H7 (cell line): ENCODE measurements at regions not wholly inside any gene's neighbourhood (a gene's known extent, or its start where the extent isn't known, plus 50 kb on each side); places are given as distances from the start of the nearest gene placed in this dataset.

Experiments
- DNase-seq: peaks from one replicate; pipeline ENCODE4 v3.0.0; 2012
- H3K27me3 ChIP-seq: 2 replicates; pipeline ENCODE4 v1.6.0; 2011; ENCODE audit warnings: mild to moderate bottlenecking, low read length; ENCODE audit not compliant: control insufficient read depth, insufficient read depth
- H3K36me3 ChIP-seq: replicated peaks from 2 replicates; pipeline ENCODE4 v1.5.1; 2011; ENCODE audit warnings: low read length; ENCODE audit not compliant: control insufficient read depth, insufficient read depth
- H3K4me3 ChIP-seq: 2 replicates; pipeline ENCODE4 v1.5.1; 2011; ENCODE audit warnings: low read depth, mild to moderate bottlenecking, control low read depth, low read length, moderate library complexity; ENCODE audit not compliant: insufficient read depth

DNA sequence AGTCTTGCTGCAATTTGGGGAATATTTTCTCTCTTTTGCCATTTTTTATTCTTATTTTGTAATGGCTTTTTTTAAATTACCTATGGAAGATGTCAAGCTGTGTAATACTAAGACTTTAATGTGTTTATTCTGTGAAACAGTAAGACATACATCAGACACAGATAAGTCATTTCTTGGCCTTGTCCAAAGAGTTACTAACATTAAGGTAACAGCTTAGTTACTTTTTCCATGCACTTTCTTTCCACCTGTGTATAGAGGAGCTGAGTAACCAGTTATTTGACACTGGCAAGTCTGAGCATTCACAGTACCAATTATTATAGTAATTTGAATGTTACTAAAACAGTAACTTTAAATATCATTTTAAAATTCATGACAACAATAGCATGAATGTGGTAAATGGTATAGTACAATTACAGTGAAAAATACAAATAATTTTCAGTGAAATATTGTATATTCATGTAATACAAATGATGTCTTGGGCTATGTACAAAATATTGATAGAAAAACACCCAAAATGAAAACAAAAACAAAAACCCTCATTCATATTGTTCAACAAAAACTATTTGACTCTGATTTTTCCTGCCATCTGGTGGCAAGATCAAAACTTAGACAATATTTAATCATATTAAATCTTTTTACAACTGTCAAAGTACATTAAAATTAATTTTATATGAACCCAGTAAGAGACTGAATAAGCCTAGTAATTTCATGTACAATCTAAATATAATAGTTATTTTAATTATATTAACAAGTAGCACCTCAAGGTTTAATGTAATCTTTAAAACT lies 259.8 kb upstream of the SEMA3A start:
- H3K27me3 ChIP-seq = no peaks in the 10 kb centered on the region

DNA sequence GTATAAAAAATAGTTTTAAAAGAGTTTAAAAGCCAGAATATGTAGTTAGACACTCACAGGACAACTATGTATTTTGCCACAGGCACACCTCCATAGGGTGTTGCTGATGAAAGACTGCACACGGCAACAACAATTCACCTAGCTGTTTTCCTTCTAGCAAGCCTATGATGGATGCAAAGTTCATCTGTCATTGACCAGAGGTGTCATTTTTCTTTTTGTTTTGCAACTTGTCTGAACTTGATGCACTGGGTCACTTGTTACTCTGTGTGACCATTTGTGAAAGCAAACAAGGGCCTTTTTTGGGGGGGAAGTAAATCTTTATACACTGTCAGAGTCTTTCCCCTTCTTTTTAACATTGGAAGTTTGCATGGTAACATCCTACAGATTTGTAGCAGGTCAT lies 258.0 kb upstream of the SEMA3A start:
- no peaks in the 10 kb centered on the region for H3K36me3 ChIP-seq
- H3K4me3 ChIP-seq = no peak overlapping the region
- no peaks in the 10 kb centered on the region for H3K27me3 ChIP-seq
- no peak for DNase-seq

More for the DNA sequence above, 259.8 kb upstream of the SEMA3A start:
- no peak overlapping the region for H3K4me3 ChIP-seq
- DNase-seq = no peak
- no peaks in the 10 kb centered on the region for H3K36me3 ChIP-seq

DNA sequence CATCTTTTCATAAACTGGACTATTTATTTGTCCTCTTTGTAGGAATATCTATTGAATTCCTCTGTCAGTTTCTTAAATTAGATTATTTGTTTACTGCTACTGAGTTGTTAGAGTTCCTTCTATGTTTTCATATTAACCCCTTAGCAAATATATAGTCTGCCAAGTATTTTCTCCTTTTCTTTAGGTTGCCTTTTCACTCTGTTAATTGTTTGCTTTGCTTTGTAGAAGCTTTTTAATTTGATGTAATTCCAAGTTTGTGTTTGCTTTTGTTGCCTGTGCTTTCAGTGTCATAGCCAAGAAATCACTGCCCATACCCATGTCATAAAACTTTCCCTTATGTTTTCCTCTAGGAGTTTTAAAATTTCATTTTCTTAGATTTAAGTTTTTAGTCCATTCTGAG lies 256.2 kb upstream of the SEMA3A start:
- no peak overlapping the region for H3K4me3 ChIP-seq
- no peaks in the 10 kb centered on the region for H3K36me3 ChIP-seq
- no peak for DNase-seq
- H3K27me3 ChIP-seq = no peaks in the 10 kb centered on the region

DNA sequence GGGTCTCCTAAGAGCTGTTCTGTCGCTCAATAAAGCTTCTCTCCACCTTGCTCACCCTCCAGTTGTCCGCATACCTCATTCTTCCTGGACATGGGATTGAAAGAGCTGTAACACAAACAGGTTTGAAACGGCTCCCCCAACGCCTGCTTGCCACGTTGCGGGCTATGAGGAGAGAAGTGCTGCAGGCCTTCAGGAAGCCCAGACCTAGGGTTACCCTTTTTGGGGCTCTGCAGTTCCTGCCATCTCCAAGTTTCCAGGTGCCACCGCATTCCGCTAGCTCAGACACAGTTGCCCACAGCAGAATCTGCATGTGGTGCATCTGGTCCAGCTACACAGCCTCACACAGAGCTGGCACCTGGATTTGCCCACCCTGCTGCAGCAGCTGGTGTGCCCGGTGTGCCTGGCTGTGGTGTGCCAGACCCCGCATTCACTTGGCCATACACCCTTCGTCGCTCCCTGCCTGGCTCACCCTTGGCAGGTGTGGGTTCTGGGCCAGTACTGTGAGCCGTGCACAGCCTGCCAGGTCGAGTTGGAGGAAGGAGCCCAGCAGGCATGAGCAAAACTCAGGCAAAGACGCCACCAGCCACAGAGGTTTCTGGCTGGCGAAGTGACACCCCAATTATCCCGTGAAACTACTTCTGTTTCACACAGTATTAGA lies 253.2 kb upstream of the SEMA3A start:
- DNase-seq = no peak
- H3K27me3 ChIP-seq = no peaks in the 10 kb centered on the region
- no peaks in the 10 kb centered on the region for H3K36me3 ChIP-seq
- H3K4me3 ChIP-seq = no peak overlapping the region

DNA sequence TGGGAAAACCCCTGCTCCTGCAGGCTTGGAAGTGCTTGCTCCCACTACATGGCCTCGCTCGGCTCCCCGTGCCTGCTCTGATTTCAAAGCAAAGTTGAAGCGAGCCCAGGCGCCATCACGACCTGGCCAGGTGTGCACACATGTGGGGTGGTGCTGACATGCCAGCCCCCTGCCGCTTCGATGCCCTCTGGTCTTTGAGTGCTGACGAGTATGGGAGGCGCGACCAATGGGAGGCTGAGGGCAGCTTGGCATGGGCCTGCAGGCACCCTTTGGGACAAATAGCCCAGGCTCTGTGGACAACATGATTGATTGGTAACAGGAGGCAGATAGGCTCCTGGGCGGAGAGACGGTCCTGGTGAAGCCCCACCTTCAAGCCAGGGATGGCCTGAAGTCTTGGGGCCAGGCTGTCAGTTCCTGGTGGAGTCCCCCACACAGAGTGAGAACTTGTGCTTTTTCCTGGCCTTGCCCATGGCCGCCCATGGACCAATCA lies 252.4 kb upstream of the SEMA3A start:
- no peak overlapping the region for H3K4me3 ChIP-seq
- no peak for DNase-seq
- no peaks in the 10 kb centered on the region for H3K36me3 ChIP-seq
- no peaks in the 10 kb centered on the region for H3K27me3 ChIP-seq

DNA sequence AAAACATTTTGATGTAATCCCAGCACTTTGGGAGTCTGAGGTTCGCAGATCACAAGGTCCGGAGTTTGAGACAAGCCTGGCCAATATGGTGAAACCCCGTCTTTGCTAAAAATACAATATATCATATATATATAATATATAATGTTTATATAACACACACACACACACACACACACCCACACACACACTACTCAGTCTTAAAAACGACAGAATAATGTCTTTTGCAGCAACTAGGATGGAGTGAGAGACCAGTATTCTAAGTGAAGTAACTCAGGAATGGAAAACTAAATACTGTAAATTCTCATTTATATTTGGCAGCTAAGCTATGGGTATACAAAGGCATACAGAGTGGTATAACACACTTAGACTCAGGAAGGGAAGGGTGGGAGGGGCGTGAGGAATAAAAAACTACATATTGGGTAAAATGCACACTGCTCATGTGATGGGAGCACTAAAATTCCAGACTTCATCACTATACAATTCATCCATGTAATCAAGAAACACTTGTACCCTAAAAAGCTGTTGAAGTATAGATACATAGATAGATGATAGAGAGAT lies 231.2 kb upstream of the SEMA3A start:
- DNase-seq = no peak
- Histone ChIP-seq H3K4me3 (no peak overlapping the region), H3K36me3 (no peaks in the 10 kb centered on the region), H3K27me3 (no peaks in the 10 kb centered on the region)

DNA sequence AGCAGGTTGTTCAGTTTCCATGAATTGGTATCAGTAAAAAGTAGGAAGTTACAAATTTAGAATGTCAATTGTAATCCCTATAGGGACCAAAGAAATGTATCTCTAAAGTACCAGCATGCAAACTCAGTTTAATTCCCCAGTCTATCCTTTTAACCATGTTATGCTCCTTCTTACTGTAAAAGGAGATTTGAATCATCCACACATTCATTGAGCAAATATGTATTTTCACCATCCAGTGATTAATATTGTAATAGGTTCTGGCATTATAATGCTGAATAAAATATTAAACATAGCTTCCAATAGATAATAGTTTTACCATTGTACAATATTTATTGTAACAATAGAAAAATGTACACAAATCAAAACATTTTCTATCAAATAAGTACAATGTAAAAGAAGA lies 228.2 kb upstream of the SEMA3A start:
- Histone ChIP-seq H3K36me3 (no peaks in the 10 kb centered on the region), H3K4me3 (no peak overlapping the region), H3K27me3 (no peaks in the 10 kb centered on the region)
- no peak for DNase-seq

DNA sequence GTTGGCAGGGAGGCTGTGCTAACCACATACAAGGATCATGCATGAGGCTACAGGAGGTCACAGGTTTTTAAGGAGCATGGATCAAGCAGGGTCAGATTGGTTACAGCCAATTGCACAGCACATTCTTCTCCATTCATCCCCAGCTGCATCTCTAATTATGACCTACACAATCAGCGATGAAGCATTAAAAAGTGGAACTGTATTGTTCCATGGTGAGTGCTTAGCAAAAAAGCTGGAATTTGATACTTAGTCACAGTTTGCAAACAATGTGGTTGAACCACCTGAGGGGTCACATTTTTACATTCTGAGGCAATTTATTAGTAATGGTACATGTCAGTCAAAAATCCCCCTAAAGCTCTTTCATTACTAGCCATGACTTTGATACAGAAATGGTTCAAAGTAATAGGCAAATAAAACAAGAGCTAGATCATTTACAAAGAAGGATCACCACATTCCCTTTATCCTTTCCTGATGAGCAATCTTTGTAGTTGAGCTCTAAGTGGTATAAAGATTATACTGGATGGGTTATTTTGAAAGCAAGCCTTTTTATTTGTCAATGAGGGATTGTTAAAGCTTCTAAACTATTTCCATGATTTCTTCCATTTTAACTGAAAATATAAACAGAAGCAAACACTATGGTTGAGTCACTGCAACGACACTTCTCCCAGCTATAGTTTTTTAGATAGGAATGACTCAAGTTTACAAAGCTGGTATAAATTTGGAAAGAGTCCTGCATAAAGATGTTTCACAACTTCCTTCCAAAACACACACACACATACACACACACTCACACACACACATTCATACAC lies 217.8 kb upstream of the SEMA3A start:
- no peak for DNase-seq
- H3K36me3 ChIP-seq = no peaks in the 10 kb centered on the region
- H3K27me3 ChIP-seq = no peaks in the 10 kb centered on the region
- no peak overlapping the region for H3K4me3 ChIP-seq

DNA sequence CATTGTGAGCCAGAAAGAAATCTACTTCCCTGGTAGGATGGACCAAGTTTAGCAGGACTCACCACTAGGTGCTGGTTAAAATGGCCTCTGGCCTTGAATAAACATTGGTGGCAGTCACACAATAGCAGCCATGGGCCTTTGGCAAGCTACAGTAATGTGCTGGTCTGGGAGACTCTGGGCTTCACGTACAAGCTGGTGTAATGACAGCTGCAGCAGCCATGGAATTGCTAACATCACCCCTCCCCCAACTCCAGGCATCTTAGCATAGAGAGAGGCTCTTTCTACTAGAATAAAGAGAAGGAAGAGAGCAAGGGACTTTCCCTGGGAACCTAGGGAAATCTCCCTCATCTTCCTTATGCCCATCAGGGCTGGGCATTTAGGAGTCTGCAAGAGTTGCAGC lies 205.1 kb upstream of the SEMA3A start:
- Histone ChIP-seq H3K36me3 (no peaks in the 10 kb centered on the region), H3K4me3 (no peak overlapping the region), H3K27me3 (no peaks in the 10 kb centered on the region)
- no peak for DNase-seq

DNA sequence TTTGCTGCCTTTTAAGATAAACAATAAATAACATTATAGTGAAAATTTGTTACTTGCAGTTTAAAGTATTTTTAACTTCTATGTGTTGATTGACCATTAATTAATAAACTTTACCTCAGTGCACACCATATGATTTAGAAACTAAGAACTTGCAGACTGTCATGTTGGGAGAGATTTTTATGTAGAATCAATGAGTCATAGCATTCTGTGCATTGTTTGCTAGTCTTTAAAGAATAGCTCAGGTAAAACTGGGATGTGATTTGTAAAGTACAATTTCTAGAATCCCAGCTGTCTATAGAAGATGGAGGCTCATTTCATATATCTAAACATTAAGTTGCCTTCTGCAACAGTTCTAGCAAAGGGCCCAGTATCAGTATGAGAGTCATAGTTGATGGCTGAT lies 199.6 kb upstream of the SEMA3A start:
- DNase-seq = no peak

DNA sequence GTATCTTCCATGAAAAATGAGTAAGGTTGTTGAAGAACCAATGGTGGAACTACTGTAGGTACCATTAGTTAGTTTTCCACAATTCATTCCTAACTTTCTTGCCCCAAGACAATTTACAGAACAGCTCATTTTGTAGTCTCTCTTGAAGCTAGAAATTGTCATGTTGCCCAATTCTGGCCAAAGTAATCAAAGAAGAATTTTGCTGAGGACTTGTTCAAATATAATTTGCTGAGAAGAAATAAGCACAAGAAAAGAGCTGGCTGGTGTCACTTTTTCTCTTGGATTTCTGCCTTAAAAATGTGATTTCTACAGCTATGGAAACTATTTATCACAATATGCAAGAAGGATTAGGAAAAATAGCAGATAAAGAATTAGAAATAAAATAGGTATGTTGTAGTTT lies 199.2 kb upstream of the SEMA3A start:
- DNase-seq = no peak
- no peak overlapping the region for H3K4me3 ChIP-seq
- no peaks in the 10 kb centered on the region for H3K36me3 ChIP-seq
- no peaks in the 10 kb centered on the region for H3K27me3 ChIP-seq

More for the DNA sequence above, 199.6 kb upstream of the SEMA3A start:
- H3K36me3 ChIP-seq = no peaks in the 10 kb centered on the region
- H3K4me3 ChIP-seq = no peak overlapping the region
- no peaks in the 10 kb centered on the region for H3K27me3 ChIP-seq

DNA sequence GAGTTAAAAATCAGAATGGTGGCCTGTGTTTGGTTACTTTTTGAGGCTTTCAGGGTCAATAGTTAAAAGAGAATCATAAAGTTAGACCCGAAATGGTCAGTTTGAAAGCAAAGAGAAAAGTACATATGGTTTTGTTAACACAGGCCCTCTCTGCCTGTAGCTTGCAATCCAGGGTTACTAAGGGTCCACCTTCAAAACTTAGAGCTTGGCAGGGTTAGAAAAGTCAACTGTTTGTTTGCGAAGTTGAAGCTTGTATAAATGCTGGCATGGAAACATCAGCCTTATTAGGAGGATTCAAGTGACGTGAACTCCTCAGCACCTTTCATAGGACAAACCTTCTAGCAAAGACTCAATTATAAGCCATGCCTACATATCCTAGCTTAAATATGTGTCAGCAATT lies 196.3 kb upstream of the SEMA3A start:
- H3K4me3 ChIP-seq = no peak overlapping the region
- DNase-seq = no peak

DNA sequence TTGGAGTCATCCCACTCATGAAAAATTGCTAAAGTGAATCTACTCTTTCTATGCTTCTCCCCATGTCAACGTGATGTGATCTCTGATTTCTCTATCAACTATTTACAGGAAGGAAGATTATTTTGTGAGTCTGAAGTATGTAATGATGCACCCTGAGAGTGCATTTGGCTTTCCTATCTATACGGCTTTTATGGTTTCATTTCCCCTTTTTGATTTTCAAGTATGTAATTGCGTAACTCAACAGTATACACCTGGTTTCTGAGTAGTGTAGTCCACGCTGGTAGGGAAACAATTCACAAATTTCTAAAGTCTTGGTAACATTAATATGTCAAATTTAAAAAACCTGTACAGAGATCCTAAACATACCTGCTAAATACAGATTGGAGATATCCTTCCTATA lies 194.7 kb upstream of the SEMA3A start:
- no peak for DNase-seq
- no peak overlapping the region for H3K4me3 ChIP-seq
- H3K36me3 ChIP-seq = no peaks in the 10 kb centered on the region
- no peaks in the 10 kb centered on the region for H3K27me3 ChIP-seq

More for the DNA sequence above, 196.3 kb upstream of the SEMA3A start:
- H3K36me3 ChIP-seq = no peaks in the 10 kb centered on the region
- H3K27me3 ChIP-seq = no peaks in the 10 kb centered on the region

DNA sequence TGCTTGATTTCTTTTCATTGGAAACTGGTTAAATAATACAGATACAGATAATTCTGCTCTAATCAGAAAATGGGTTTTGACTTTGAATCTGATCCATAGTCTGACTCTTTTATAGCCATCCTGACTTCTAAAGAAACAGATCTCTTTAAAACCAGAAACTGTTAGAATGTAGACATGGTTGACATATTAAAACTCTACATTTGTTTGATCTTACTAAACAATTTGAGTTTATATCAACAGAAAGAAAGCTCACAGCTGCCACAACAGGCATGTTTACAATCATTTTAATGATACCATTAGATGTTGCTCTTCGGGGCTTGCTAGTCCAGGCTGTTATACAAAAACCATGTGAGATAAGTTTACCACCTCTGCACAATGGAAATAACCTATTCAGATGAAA lies 193.0 kb upstream of the SEMA3A start:
- H3K27me3 ChIP-seq = no peaks in the 10 kb centered on the region
- H3K4me3 ChIP-seq = no peak overlapping the region
- no peaks in the 10 kb centered on the region for H3K36me3 ChIP-seq
- no peak for DNase-seq
